GM23338 (cell line): ENCODE measurements at regions not wholly inside any gene's neighbourhood (a gene's known extent, or its start where the extent isn't known, plus 50 kb on each side); places are given as distances from the start of the nearest gene placed in this dataset.
A peak's percentile ranks its signal among the peaks of the same experiment; 100 is the strongest.
"Not testable (repeated sequence)": the region's sequence is repeated elsewhere in the genome, so short reads cannot be mapped to it uniquely, and the experiment has no call there.

Experiments
- ATAC-seq: fragments of 200-7000 bp; cut with Tn5 transposase; 3 replicates; pipeline ENCODE4 v1.9.1; 2020
- DNase-seq: peaks from one replicate; pipeline ENCODE4 v3.0.0-alpha.2; 2015; ENCODE audit warnings: low spot score
- H2AFZ ChIP-seq: fragments of 200-600 bp; sonication (generic); 2 replicates; pipeline ENCODE4 v1.8.0; 2016; ENCODE audit warnings: antibody characterized with exemption, mild to moderate bottlenecking, moderate library complexity
- H3F3A ChIP-seq: fragments of 200-600 bp; sonication (generic); replicated peaks from 2 replicates; pipeline ENCODE4 v1.8.0; 2017; ENCODE audit warnings: antibody characterized with exemption, mixed run types, low read depth
- H3K27ac ChIP-seq: fragments of 200-600 bp; sonication (generic); 2 replicates; pipeline ENCODE4 v1.6.1; 2016; ENCODE audit warnings: low read depth
- H3K27me3 ChIP-seq: fragments of 200-600 bp; sonication (generic); 2 replicates; pipeline ENCODE4 v1.8.0; 2016; ENCODE audit warnings: mild to moderate bottlenecking, mixed run types, moderate library complexity; ENCODE audit not compliant: insufficient read depth
- H3K36me3 ChIP-seq: fragments of 200-600 bp; sonication (generic); 2 replicates; pipeline ENCODE4 v1.8.0; 2016; ENCODE audit warnings: mild to moderate bottlenecking; ENCODE audit not compliant: insufficient read depth
- H3K4me1 ChIP-seq: fragments of 200-600 bp; sonication (generic); 2 replicates; pipeline ENCODE4 v1.8.0; 2016; ENCODE audit warnings: mild to moderate bottlenecking, moderate library complexity; ENCODE audit not compliant: insufficient read depth
- H3K4me2 ChIP-seq: fragments of 200-600 bp; sonication (generic); 2 replicates; pipeline ENCODE4 v1.7.1; 2017; ENCODE audit warnings: mixed run types
- H3K4me3 ChIP-seq: fragments of 200-600 bp; sonication (generic); 2 replicates; pipeline ENCODE4 v1.6.1; 2016; ENCODE audit warnings: mixed run types
- H3K79me2 ChIP-seq: fragments of 200-600 bp; sonication (generic); replicated peaks from 2 replicates; pipeline ENCODE4 v1.8.0; 2017; ENCODE audit warnings: mild to moderate bottlenecking; ENCODE audit not compliant: insufficient read depth
- H3K9me2 ChIP-seq: fragments of 200-600 bp; sonication (generic); 2 replicates; pipeline ENCODE4 v1.8.0; 2017; ENCODE audit not compliant: insufficient read depth
- H4K20me1 ChIP-seq: fragments of 200-600 bp; sonication (generic); replicated peaks from 2 replicates; pipeline ENCODE4 v1.8.0; 2017; ENCODE audit warnings: mild to moderate bottlenecking; ENCODE audit not compliant: insufficient read depth
- H3K27ac Mint-ChIP-seq: 2 replicates; pipeline ENCODE4 v1.8.0; 2020; ENCODE audit warnings: inconsistent platforms, mild to moderate bottlenecking, moderate library complexity, mixed read lengths
- H3K27me3 Mint-ChIP-seq: 3 replicates; pipeline ENCODE4 v1.8.0; 2022; ENCODE audit warnings: low read depth, mild to moderate bottlenecking, moderate library complexity, mixed read lengths, inconsistent platforms; ENCODE audit not compliant: insufficient read depth, poor library complexity
- H3K36me3 Mint-ChIP-seq: 3 replicates; pipeline ENCODE4 v1.8.0; 2021; ENCODE audit warnings: low read depth, mild to moderate bottlenecking, inconsistent platforms, moderate library complexity, mixed read lengths
- H3K4me1 Mint-ChIP-seq: 3 replicates; pipeline ENCODE4 v1.8.0; 2020; ENCODE audit warnings: mild to moderate bottlenecking, inconsistent platforms, mixed read lengths
- H3K4me3 Mint-ChIP-seq: 3 replicates; pipeline ENCODE4 v1.8.0; 2021; ENCODE audit warnings: moderate library complexity, mild to moderate bottlenecking, inconsistent platforms, mixed read lengths
- H3K9me3 Mint-ChIP-seq: 3 replicates; pipeline ENCODE4 v1.8.0; 2020; ENCODE audit warnings: moderate library complexity, mild to moderate bottlenecking, inconsistent platforms, mixed read lengths
- CTCF ChIP-seq, 2 experiments: fragments of 200-600 bp in 1 of 2; sonication (generic) in 1 of 2; conservative IDR thresholded peaks; 2 replicates each; pipeline versions ENCODE4 v1.5.1 to v1.6.1; 2016 to 2017; ENCODE audit warnings: antibody characterized with exemption in 2 of 2, low read depth in 2 of 2, mild to moderate bottlenecking in 2 of 2, moderate library complexity in 1 of 2
- EZH2phosphoT487 ChIP-seq: fragments of 200-600 bp; sonication (generic); IDR thresholded peaks from one replicate; pipeline ENCODE4 v1.8.1; 2018; ENCODE audit warnings: antibody characterized with exemption; ENCODE audit not compliant: unreplicated experiment
- ZNF114 ChIP-seq: fragments of 250-450 bp; sonication (Bioruptor Pico); IDR thresholded peaks from 2 replicates; pipeline ENCODE4 v1.5.0; 2020; ENCODE audit warnings: mild to moderate bottlenecking, moderate library complexity
- ZNF331 ChIP-seq: fragments of 250-450 bp; sonication (Bioruptor Pico); IDR thresholded peaks from 2 replicates; pipeline ENCODE4 v1.5.0; 2020; ENCODE audit warnings: low read depth, mild to moderate bottlenecking, moderate library complexity
- TF ChIP-seq, protein P1 (sequence below): fragments of 250-450 bp; sonication (Bioruptor Pico); IDR thresholded peaks from 2 replicates; pipeline ENCODE4 v1.5.0; 2020; ENCODE audit warnings: mild to moderate bottlenecking, moderate library complexity
- TF ChIP-seq, protein P2 (sequence below): IDR thresholded peaks from one replicate; pipeline ENCODE4 v1.6.1; 2018; ENCODE audit warnings: antibody characterized with exemption; ENCODE audit not compliant: unreplicated experiment

DNA sequence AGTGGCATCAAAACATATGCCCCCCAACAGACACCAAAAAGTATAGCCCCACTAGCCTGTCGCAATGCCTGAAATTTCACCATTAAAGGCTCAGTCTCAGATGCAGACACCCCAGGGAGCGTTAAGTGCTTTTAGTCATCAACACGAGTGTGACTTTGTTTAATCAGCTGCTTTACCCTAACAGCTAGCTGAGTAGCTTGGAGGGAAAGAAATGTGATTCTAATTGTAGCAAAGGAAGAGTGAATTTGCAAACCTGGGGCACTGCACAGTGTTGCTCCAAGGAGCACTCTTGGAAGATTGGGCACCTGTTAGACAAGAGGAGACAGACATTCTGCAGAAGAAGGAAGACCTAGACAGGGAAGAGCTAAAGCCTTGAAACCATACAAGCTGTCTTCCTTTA is 145.1 kb downstream of the BEND2 start:
- no peaks in the 10 kb centered on the region for H3K27me3 ChIP-seq
- Mint-ChIP-seq H3K4me1 (peaks cover 15% of the 10 kb centered on the region), H3K36me3 (no peaks in the 10 kb centered on the region), H3K27me3 (peaks cover 4% of the 10 kb centered on the region), H3K27ac (no peak overlapping the region), H3K9me3 (no peaks in the 10 kb centered on the region; the same call in 2 of the 3 replicates), H3K4me3 (no peak overlapping the region)
- no peaks in the 10 kb centered on the region for H3K79me2 ChIP-seq
- no peak overlapping the region for H3K27ac ChIP-seq
- H3K9me2 ChIP-seq, result no peaks in the 10 kb centered on the region
- no peaks in the 10 kb centered on the region for H3F3A ChIP-seq
- H3K4me3 ChIP-seq, result no peak overlapping the region
- ATAC-seq, result peak; percentile 35; the same call in 1 of the 3 replicates
- peak overlapping the region; percentile 60 for H3K4me2 ChIP-seq
- no peaks in the 10 kb centered on the region for H4K20me1 ChIP-seq
- H3K4me1 ChIP-seq, result peaks cover 15% of the 10 kb centered on the region
- H2AFZ ChIP-seq, result no peak overlapping the region
- peak; percentile 9 for DNase-seq
- H3K36me3 ChIP-seq, result no peaks in the 10 kb centered on the region
- TF ChIP-seq ZNF114 (CRISPR knock-in tag) (no peak), CTCF (conservative IDR thresholded peaks at IDR 0.05; ENCODE audit: low read depth in 2 of 2) (no peak), EZH2phosphoT487 (no peak), ZNF331 (no peak)

DNA sequence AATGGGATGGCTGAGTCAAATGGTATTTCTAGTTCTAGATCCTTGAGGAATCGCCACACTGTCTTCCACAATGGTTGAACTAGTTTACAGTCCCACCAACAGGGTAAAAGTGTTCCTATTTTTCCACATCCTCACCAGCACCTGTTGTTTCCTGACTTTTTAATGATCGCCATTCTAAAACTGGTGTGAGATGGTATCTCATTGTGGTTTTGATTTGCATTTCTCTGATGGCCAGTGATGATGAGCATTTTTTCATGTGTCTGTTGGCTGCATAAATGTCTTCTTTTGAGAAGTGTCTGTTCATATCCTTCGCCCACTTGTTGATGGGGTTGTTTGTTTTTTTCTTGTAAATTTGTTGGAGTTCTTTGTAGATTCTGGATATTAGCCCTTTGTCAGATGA is 152.6 kb downstream of the BEND2 start:
- ATAC-seq, H3K79me2 ChIP-seq, H3K27me3 ChIP-seq, H3K27me3 Mint-ChIP-seq, H3K9me2 ChIP-seq, H3K9me3 Mint-ChIP-seq, H3K4me2 ChIP-seq, H3K27ac ChIP-seq, H3K4me3 Mint-ChIP-seq, H3K36me3 ChIP-seq, H3K4me1 ChIP-seq, H3K27ac Mint-ChIP-seq, H2AFZ ChIP-seq, H4K20me1 ChIP-seq, H3K4me3 ChIP-seq, DNase-seq, H3F3A ChIP-seq, H3K36me3 Mint-ChIP-seq: not testable (repeated sequence)
- peaks cover 28% of the 10 kb centered on the region for H3K4me1 Mint-ChIP-seq

DNA sequence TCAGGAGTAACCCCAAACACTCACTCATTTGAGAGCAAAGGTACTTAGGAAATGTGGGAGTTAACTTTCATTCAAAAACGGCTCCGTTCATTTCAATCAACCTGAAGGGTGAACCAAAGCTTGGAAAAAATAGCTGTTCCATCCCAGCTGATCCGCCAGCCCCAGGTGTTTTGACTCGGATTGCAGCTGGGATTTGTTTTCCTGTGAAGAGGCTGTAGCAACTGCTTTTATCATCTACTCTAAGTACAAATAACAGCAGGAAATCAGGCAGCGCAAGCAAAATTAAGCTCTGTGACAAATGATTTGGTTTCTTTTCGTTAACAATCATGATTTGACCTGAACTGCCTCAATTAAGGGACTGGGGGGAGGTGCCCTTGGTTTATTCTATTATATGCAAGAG is 154.7 kb downstream of the BEND2 start:
- no peaks in the 10 kb centered on the region for H3K36me3 Mint-ChIP-seq
- H4K20me1 ChIP-seq, result no peaks in the 10 kb centered on the region
- DNase-seq, result peak; percentile 8
- TF ChIP-seq, protein P1, sequence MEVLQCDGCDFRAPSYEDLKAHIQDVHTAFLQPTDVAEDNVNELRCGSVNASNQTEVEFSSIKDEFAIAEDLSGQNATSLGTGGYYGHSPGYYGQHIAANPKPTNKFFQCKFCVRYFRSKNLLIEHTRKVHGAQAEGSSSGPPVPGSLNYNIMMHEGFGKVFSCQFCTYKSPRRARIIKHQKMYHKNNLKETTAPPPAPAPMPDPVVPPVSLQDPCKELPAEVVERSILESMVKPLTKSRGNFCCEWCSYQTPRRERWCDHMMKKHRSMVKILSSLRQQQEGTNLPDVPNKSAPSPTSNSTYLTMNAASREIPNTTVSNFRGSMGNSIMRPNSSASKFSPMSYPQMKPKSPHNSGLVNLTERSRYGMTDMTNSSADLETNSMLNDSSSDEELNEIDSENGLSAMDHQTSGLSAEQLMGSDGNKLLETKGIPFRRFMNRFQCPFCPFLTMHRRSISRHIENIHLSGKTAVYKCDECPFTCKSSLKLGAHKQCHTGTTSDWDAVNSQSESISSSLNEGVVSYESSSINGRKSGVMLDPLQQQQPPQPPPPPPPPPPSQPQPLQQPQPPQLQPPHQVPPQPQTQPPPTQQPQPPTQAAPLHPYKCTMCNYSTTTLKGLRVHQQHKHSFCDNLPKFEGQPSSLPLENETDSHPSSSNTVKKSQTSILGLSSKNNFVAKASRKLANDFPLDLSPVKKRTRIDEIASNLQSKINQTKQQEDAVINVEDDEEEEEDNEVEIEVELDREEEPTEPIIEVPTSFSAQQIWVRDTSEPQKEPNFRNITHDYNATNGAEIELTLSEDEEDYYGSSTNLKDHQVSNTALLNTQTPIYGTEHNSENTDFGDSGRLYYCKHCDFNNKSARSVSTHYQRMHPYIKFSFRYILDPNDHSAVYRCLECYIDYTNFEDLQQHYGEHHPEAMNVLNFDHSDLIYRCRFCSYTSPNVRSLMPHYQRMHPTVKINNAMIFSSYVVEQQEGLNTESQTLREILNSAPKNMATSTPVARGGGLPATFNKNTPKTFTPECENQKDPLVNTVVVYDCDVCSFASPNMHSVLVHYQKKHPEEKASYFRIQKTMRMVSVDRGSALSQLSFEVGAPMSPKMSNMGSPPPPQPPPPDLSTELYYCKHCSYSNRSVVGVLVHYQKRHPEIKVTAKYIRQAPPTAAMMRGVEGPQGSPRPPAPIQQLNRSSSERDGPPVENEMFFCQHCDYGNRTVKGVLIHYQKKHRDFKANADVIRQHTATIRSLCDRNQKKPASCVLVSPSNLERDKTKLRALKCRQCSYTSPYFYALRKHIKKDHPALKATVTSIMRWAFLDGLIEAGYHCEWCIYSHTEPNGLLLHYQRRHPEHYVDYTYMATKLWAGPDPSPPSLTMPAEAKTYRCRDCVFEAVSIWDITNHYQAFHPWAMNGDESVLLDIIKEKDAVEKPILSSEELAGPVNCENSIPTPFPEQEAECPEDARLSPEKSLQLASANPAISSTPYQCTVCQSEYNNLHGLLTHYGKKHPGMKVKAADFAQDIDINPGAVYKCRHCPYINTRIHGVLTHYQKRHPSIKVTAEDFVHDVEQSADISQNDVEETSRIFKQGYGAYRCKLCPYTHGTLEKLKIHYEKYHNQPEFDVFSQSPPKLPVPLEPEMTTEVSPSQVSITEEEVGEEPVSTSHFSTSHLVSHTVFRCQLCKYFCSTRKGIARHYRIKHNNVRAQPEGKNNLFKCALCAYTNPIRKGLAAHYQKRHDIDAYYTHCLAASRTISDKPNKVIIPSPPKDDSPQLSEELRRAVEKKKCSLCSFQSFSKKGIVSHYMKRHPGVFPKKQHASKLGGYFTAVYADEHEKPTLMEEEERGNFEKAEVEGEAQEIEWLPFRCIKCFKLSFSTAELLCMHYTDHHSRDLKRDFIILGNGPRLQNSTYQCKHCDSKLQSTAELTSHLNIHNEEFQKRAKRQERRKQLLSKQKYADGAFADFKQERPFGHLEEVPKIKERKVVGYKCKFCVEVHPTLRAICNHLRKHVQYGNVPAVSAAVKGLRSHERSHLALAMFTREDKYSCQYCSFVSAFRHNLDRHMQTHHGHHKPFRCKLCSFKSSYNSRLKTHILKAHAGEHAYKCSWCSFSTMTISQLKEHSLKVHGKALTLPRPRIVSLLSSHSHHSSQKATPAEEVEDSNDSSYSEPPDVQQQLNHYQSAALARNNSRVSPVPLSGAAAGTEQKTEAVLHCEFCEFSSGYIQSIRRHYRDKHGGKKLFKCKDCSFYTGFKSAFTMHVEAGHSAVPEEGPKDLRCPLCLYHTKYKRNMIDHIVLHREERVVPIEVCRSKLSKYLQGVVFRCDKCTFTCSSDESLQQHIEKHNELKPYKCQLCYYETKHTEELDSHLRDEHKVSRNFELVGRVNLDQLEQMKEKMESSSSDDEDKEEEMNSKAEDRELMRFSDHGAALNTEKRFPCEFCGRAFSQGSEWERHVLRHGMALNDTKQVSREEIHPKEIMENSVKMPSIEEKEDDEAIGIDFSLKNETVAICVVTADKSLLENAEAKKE (CRISPR knock-in tag), result no peak
- TF ChIP-seq, protein P2, sequence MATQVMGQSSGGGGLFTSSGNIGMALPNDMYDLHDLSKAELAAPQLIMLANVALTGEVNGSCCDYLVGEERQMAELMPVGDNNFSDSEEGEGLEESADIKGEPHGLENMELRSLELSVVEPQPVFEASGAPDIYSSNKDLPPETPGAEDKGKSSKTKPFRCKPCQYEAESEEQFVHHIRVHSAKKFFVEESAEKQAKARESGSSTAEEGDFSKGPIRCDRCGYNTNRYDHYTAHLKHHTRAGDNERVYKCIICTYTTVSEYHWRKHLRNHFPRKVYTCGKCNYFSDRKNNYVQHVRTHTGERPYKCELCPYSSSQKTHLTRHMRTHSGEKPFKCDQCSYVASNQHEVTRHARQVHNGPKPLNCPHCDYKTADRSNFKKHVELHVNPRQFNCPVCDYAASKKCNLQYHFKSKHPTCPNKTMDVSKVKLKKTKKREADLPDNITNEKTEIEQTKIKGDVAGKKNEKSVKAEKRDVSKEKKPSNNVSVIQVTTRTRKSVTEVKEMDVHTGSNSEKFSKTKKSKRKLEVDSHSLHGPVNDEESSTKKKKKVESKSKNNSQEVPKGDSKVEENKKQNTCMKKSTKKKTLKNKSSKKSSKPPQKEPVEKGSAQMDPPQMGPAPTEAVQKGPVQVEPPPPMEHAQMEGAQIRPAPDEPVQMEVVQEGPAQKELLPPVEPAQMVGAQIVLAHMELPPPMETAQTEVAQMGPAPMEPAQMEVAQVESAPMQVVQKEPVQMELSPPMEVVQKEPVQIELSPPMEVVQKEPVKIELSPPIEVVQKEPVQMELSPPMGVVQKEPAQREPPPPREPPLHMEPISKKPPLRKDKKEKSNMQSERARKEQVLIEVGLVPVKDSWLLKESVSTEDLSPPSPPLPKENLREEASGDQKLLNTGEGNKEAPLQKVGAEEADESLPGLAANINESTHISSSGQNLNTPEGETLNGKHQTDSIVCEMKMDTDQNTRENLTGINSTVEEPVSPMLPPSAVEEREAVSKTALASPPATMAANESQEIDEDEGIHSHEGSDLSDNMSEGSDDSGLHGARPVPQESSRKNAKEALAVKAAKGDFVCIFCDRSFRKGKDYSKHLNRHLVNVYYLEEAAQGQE, result no peak

More for the DNA sequence above, 154.7 kb downstream of the BEND2 start:
- no peaks in the 10 kb centered on the region for H3K9me3 Mint-ChIP-seq
- H3K27ac ChIP-seq, result no peak overlapping the region
- no peaks in the 10 kb centered on the region for H3F3A ChIP-seq
- no peak overlapping the region for H2AFZ ChIP-seq
- H3K4me1 Mint-ChIP-seq, result peaks cover 32% of the 10 kb centered on the region
- no peaks in the 10 kb centered on the region for H3K27me3 Mint-ChIP-seq
- H3K27ac Mint-ChIP-seq, result no peak overlapping the region
- H3K4me3 ChIP-seq, result no peak overlapping the region
- H3K36me3 ChIP-seq, result no peaks in the 10 kb centered on the region
- H3K79me2 ChIP-seq, result no peaks in the 10 kb centered on the region
- no peak overlapping the region for H3K4me3 Mint-ChIP-seq
- H3K4me1 ChIP-seq, result peaks cover 7% of the 10 kb centered on the region
- H3K4me2 ChIP-seq, result no peak overlapping the region
- no peaks in the 10 kb centered on the region for H3K9me2 ChIP-seq
- H3K27me3 ChIP-seq, result no peaks in the 10 kb centered on the region
- no peak for ATAC-seq
